Trophoblast cell (in vitro differentiated cells and primary cell): ENCODE measurements at regions not wholly inside any gene's neighbourhood (a gene's known extent, or its start where the extent isn't known, plus 50 kb on each side); places are given as distances from the start of the nearest gene placed in this dataset.

Source experiments
- DNase-seq, 2 donors: peaks; one replicate each; pipeline ENCODE4 v3.0.0-alpha.2; 2016
- H2AFZ ChIP-seq: 2 replicates; pipeline ENCODE4 v1.6.1; 2013; ENCODE audit warnings: low read length, moderate library complexity, mild to moderate bottlenecking; ENCODE audit not compliant: insufficient read depth, poor library complexity
- H2AK5ac ChIP-seq: 2 replicates; pipeline ENCODE4 v1.6.1; 2013; ENCODE audit warnings: mild to moderate bottlenecking, low read length
- H2BK120ac ChIP-seq: 2 replicates; pipeline ENCODE4 v1.6.1; 2013; ENCODE audit warnings: low read length, mild to moderate bottlenecking, moderate library complexity; ENCODE audit not compliant: insufficient read depth, poor library complexity
- H2BK12ac ChIP-seq: 2 replicates; pipeline ENCODE4 v1.6.1; 2013; ENCODE audit warnings: mild to moderate bottlenecking, low read length, moderate library complexity
- H2BK5ac ChIP-seq: 2 replicates; pipeline ENCODE4 v1.6.1; 2013; ENCODE audit warnings: low read length, low read depth, moderate library complexity, mild to moderate bottlenecking; ENCODE audit not compliant: poor library complexity
- H3K14ac ChIP-seq: 2 replicates; pipeline ENCODE4 v1.6.1; 2013; ENCODE audit warnings: mild to moderate bottlenecking, low read length
- H3K18ac ChIP-seq: 2 replicates; pipeline ENCODE4 v1.6.1; 2013; ENCODE audit warnings: mild to moderate bottlenecking, low read length
- H3K23ac ChIP-seq: 2 replicates; pipeline ENCODE4 v1.6.1; 2013; ENCODE audit warnings: low read length
- H3K27ac ChIP-seq: 2 replicates; pipeline ENCODE4 v1.5.1; 2013; ENCODE audit warnings: low read depth, mild to moderate bottlenecking, inconsistent platforms, low read length, moderate library complexity
- H3K27me3 ChIP-seq: 2 replicates; pipeline ENCODE4 v1.6.1; 2013; ENCODE audit warnings: inconsistent platforms, mild to moderate bottlenecking, low read length, moderate library complexity; ENCODE audit not compliant: insufficient read depth
- H3K36me3 ChIP-seq, 2 experiments: 1 replicate in 1 of 2; 2 replicates in 1 of 2; pipeline ENCODE4 v1.6.1; 2013; ENCODE audit warnings: low read length in 2 of 2, mild to moderate bottlenecking in 2 of 2, moderate library complexity in 1 of 2; ENCODE audit not compliant: insufficient read depth in 2 of 2, control insufficient read depth in 1 of 2
- H3K4ac ChIP-seq: 2 replicates; pipeline ENCODE4 v1.6.1; 2013; ENCODE audit warnings: low read depth, mild to moderate bottlenecking, low read length, moderate library complexity
- H3K4me1 ChIP-seq, 2 experiments: 1 replicate in 1 of 2; 2 replicates in 1 of 2; pipeline ENCODE4 v1.6.1; 2013; ENCODE audit warnings: low read length in 2 of 2, mild to moderate bottlenecking in 2 of 2, moderate library complexity in 1 of 2; ENCODE audit not compliant: insufficient read depth in 2 of 2, control insufficient read depth in 1 of 2
- H3K4me2 ChIP-seq: 2 replicates; pipeline ENCODE4 v1.6.1; 2013; ENCODE audit warnings: inconsistent platforms, mild to moderate bottlenecking, low read length, moderate library complexity
- H3K4me3 ChIP-seq: 2 replicates; pipeline ENCODE4 v1.5.1; 2013; ENCODE audit warnings: mild to moderate bottlenecking, low read depth, low read length, inconsistent platforms
- H3K79me1 ChIP-seq: one replicate; pipeline ENCODE4 v1.6.1; 2013; ENCODE audit warnings: low read length
- H3K79me2 ChIP-seq: 2 replicates; pipeline ENCODE4 v1.6.1; 2013; ENCODE audit warnings: low read length, mild to moderate bottlenecking; ENCODE audit not compliant: control insufficient read depth, insufficient read depth, poor library complexity
- H3K9ac ChIP-seq: 2 replicates; pipeline ENCODE4 v1.6.1; 2013; ENCODE audit warnings: mild to moderate bottlenecking, low read length
- H3K9me3 ChIP-seq: 2 replicates; pipeline ENCODE4 v1.6.1; 2013; ENCODE audit warnings: low read depth, mild to moderate bottlenecking, control low read depth, inconsistent platforms, low read length; ENCODE audit not compliant: insufficient read depth
- H4K12ac ChIP-seq: 2 replicates; pipeline ENCODE4 v1.6.1; 2013; ENCODE audit warnings: low read depth, mild to moderate bottlenecking, low read length, moderate library complexity
- H4K8ac ChIP-seq: 2 replicates; pipeline ENCODE4 v1.6.1; 2013; ENCODE audit warnings: low read depth, mild to moderate bottlenecking, low read length, moderate library complexity
- H4K91ac ChIP-seq: one replicate; pipeline ENCODE4 v1.6.1; 2013; ENCODE audit warnings: low read depth, mild to moderate bottlenecking, low read length, moderate library complexity
- WGBS: extraction: QIAGEN DNeasy Blood & Tissue Kit; methylation state at CpG from one replicate; pipeline ENCODE4 v1.1.7; 2013; ENCODE audit warnings: missing lambda C conversion rate; ENCODE audit not compliant: insufficient read length, insufficient coverage; ENCODE audit errors: extremely low coverage; 5-methylcytosine and 5-hydroxymethylcytosine counted together

DNA sequence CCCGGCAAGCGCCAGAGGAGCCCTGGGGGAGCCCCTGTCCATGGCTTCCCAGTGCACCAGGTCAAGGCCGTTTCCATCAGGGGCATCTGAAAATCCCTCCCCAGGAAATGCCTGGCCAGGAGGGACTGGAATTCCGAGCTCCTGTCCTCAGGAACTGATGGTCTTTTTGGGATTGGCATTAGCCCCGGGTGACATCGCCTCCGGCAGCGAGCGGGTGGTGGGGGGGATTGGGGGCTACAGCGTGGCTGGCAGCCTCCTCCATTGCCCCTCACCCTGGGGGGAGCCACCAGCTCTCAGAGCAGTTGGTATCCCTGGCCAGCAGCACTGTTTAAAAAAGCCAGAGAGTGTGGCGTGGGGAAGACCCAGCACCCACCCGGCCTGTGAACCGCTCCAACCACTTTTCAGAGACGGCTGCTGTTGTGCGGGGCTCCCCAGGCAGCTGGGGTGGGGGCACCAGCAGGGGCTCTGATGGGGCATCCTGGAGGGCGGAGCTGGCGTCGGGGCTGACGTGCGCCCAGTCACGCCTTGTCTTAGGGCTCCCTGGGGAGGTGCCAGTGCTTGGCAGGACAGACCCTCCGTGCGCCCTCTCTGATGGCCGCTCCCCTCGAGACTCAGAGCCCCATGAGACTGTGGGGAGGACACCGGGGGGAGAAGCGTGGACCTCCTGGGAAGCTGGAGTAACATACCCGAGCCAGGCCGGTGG is 62.9 kb upstream of the TTC34 start:
- Histone ChIP-seq H3K4me1 (no peaks in the 10 kb centered on the region), H3K9me3 (peaks cover 50% of the 10 kb centered on the region), H4K12ac (no peak overlapping the region), H3K79me2 (no peaks in the 10 kb centered on the region), H3K4me2 (no peak overlapping the region), H3K27ac (no peak overlapping the region), H3K27me3 (no peaks in the 10 kb centered on the region), H4K8ac (no peak overlapping the region), H2BK5ac (no peak overlapping the region), H3K36me3 (no peaks in the 10 kb centered on the region), H3K79me1 (no peaks in the 10 kb centered on the region), H3K4ac (no peak overlapping the region), H2AK5ac (no peak overlapping the region), H2BK120ac (no peak overlapping the region), H3K14ac (no peak overlapping the region), H3K23ac (no peak overlapping the region), H3K18ac (no peak overlapping the region), H2AFZ (no peak overlapping the region), H3K4me3 (no peak overlapping the region), H3K9ac (no peak overlapping the region), H4K91ac (no peak overlapping the region), H2BK12ac (no peak overlapping the region)
- DNase-seq = no peak
- WGBS = no CpG with 5 or more reads among the region's 29 CpGs

DNA sequence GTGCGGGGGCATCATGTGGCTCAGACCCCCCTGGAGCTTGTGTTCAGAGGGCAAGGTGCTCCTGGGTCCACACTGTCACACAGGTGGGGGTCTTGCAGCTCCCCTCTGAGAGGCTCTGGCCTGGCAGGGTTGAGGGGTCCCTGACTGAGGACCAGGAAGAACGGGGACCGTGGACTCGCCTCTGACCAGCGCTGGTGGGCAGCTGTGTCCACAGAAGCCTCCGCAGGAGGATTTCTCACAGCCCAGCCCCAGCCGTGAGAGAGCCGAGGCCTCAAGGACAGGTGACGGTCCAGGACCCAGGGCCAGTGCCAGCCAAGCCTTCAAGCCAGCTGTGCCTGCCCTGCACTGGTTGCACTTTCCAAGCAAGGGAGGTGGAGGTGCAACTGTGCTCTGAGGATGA is 63.5 kb upstream of the TTC34 start:
- no peak overlapping the region for H3K4me3 ChIP-seq
- H3K4me1 ChIP-seq = no peaks in the 10 kb centered on the region
- no peak for DNase-seq
- no peak overlapping the region for H2AFZ ChIP-seq
- no peak overlapping the region for H2BK120ac ChIP-seq
- H3K36me3 ChIP-seq = no peaks in the 10 kb centered on the region
- no peak overlapping the region for H4K12ac ChIP-seq
- H3K9me3 ChIP-seq = peaks cover 49% of the 10 kb centered on the region
- H2BK12ac ChIP-seq = no peak overlapping the region
- H3K4me2 ChIP-seq = no peak overlapping the region
- H4K91ac ChIP-seq = no peak overlapping the region
- H3K9ac ChIP-seq = no peak overlapping the region
- H3K27me3 ChIP-seq = no peaks in the 10 kb centered on the region
- H3K23ac ChIP-seq = no peak overlapping the region
- no peak overlapping the region for H2BK5ac ChIP-seq
- no peak overlapping the region for H3K14ac ChIP-seq
- H3K4ac ChIP-seq = no peak overlapping the region
- no peaks in the 10 kb centered on the region for H3K79me2 ChIP-seq
- no peaks in the 10 kb centered on the region for H3K79me1 ChIP-seq
- no peak overlapping the region for H3K18ac ChIP-seq
- no peak overlapping the region for H4K8ac ChIP-seq
- H2AK5ac ChIP-seq = no peak overlapping the region
- no CpG with 5 or more reads among the region's 9 CpGs for WGBS
- no peak overlapping the region for H3K27ac ChIP-seq

DNA sequence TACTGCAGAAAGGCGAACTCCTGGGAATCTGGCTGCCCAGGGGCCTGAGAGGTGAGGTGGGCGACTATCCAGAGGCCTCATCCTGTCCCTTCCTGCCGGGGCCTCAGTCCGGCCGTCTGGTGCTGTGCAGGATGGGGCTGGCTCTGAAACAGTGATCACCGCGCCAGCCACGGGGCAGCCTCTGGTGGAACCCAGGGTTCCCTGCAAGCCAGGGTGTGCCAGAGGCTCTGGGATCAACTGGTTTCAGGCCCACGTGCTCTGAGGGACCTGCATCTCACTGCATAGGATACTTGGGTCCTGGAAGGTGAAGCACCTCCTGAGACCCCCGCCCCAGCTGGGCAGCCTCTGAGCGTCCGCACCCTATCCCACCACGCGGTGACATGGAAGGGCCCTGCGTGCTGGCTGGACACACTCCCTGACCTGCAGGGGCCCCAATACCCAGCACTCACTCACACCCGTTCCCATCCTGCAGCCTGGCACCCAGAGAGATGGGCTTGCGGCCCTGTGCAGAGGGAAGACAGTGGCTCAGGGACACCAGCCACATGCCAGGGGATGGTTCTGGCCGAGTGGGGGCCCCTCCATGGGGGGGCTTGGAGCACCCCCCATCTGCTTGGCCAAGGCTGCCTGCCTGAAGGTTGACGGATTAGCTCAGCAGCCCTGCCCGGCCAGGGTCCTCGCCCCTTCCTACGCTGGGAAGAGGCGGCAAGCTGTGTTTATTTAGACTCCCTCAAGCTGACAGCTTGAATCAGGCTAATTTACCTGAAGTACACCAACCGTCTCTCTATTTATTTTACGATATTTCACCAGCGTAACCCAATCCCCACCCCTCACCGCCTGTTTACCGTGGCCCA is 64.3 kb upstream of the TTC34 start:
- no peak overlapping the region for H3K23ac ChIP-seq
- no peak for DNase-seq
- no CpG with 5 or more reads among the region's 28 CpGs for WGBS

DNA sequence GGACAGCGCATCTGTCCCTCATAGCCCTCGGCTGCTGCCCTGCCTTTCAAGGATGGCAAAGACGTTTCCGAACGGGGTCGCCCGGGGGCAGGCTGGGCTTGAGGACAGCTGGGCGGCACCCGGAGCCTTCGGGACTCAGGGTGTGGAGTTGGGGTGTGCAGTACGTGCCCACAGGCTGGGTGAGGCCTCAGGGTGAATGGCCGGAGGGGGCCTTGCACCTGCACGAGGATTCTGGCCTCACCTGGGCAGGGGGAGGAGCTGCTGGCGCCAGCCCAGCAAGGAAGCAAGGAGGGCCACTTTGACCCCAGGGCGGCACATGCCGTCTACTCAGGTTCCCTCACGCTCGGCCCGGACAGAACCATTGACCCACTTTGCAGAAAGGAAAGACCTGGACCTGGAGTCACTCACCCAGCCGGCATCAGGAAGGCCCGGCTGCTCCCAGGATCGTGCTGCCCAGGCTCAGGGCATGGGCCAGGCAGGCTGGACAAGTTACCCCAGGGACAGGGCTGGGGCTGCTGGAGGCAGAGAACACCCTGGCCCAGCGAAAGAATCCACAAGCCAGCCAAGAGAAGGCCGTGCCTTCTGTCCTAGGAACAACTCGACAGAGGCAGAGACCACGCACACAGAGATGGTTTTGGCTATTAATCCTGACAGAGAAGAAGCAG is 65.1 kb upstream of the TTC34 start:
- no peak for DNase-seq
- Histone ChIP-seq H3K9ac (no peak overlapping the region), H3K23ac (no peak overlapping the region), H2AK5ac (no peak overlapping the region), H3K4ac (no peak overlapping the region), H2BK120ac (no peak overlapping the region), H3K79me1 (no peaks in the 10 kb centered on the region), H3K4me1 (no peaks in the 10 kb centered on the region), H3K27me3 (no peaks in the 10 kb centered on the region), H3K79me2 (no peaks in the 10 kb centered on the region), H2BK12ac (no peak overlapping the region), H4K91ac (no peak overlapping the region), H2AFZ (no peak overlapping the region), H3K14ac (no peak overlapping the region), H4K8ac (no peak overlapping the region), H2BK5ac (no peak overlapping the region), H4K12ac (no peak overlapping the region), H3K18ac (no peak overlapping the region), H3K27ac (no peak overlapping the region), H3K4me3 (no peak overlapping the region), H3K4me2 (no peak overlapping the region), H3K9me3 (peaks cover 57% of the 10 kb centered on the region), H3K36me3 (no peaks in the 10 kb centered on the region)
- no CpG with 5 or more reads among the region's 26 CpGs for whole genome bisulfite sequencing

More for the DNA sequence above, 64.3 kb upstream of the TTC34 start:
- no peak overlapping the region for H3K4me2 ChIP-seq
- H3K79me1 ChIP-seq = no peaks in the 10 kb centered on the region
- H3K9ac ChIP-seq = no peak overlapping the region
- no peak overlapping the region for H4K91ac ChIP-seq
- H3K27me3 ChIP-seq = no peaks in the 10 kb centered on the region
- H2AFZ ChIP-seq = no peak overlapping the region
- H3K27ac ChIP-seq = no peak overlapping the region
- H3K9me3 ChIP-seq = peaks cover 50% of the 10 kb centered on the region
- H3K4me3 ChIP-seq = no peak overlapping the region
- no peak overlapping the region for H2BK120ac ChIP-seq
- no peak overlapping the region for H3K18ac ChIP-seq
- no peak overlapping the region for H2BK12ac ChIP-seq
- no peaks in the 10 kb centered on the region for H3K79me2 ChIP-seq
- no peaks in the 10 kb centered on the region for H3K36me3 ChIP-seq
- H2AK5ac ChIP-seq = no peak overlapping the region
- no peak overlapping the region for H2BK5ac ChIP-seq
- H4K12ac ChIP-seq = no peak overlapping the region
- no peak overlapping the region for H3K14ac ChIP-seq
- H4K8ac ChIP-seq = no peak overlapping the region
- H3K4ac ChIP-seq = no peak overlapping the region
- no peaks in the 10 kb centered on the region for H3K4me1 ChIP-seq
